Right atrium auricular region (tissue), 2 donors: ENCODE measurements at regions not wholly inside any gene's neighbourhood (a gene's known extent, or its start where the extent isn't known, plus 50 kb on each side); places are given as distances from the start of the nearest gene placed in this dataset.

Experiments
- DNase-seq: peaks from one replicate; pipeline ENCODE4 v3.0.0-alpha.2; 2019; ENCODE audit warnings: low spot score
- H3K27ac ChIP-seq, 2 donors: fragments of 200-600 bp; sonication (generic); 1 replicate in 1 of 2; 2 replicates in 1 of 2; pipeline ENCODE4 v1.5.1; 2016 to 2019
- H3K27me3 ChIP-seq, 2 donors: fragments of 200-600 bp; sonication (generic); one replicate each; pipeline versions ENCODE4 v1.5.1 to v1.6.0; 2017 to 2019
- H3K36me3 ChIP-seq: fragments of 200-600 bp; sonication (generic); one replicate; pipeline ENCODE4 v1.5.1; 2016
- H3K4me1 ChIP-seq, 2 donors: fragments of 200-600 bp; sonication (generic); one replicate each; pipeline versions ENCODE4 v1.5.1 to v1.6.0; 2017 to 2019
- H3K4me3 ChIP-seq, 2 donors: fragments of 200-600 bp; sonication (generic); 1 replicate in 1 of 2; 2 replicates in 1 of 2; pipeline ENCODE4 v1.5.1; 2017 to 2019; ENCODE audit warnings: mild to moderate bottlenecking in 1 of 2, moderate library complexity in 1 of 2
- H3K9me3 ChIP-seq, 2 donors: fragments of 200-600 bp; sonication (generic); one replicate each; pipeline ENCODE4 v1.5.1; 2019
- CTCF ChIP-seq, 2 donors: fragments of 200-600 bp; sonication (generic); IDR thresholded peaks; one replicate each; pipeline ENCODE4 v1.5.1; 2019; ENCODE audit warnings: antibody characterized with exemption in 2 of 2

GRCh38 chr6:747028-747427 is 54.1 kb upstream of the EXOC2 start:
- Histone ChIP-seq H3K4me3 (no peak overlapping the region), H3K9me3 (no peaks in the 10 kb centered on the region), H3K27ac (no peak overlapping the region), H3K4me1 (no peaks in the 10 kb centered on the region), H3K36me3 (no peaks in the 10 kb centered on the region), H3K27me3 (no peaks in the 10 kb centered on the region)
- DNase-seq = no peak
- no peak for TF ChIP-seq CTCF (IDR thresholded peaks at IDR 0.05)

DNA sequence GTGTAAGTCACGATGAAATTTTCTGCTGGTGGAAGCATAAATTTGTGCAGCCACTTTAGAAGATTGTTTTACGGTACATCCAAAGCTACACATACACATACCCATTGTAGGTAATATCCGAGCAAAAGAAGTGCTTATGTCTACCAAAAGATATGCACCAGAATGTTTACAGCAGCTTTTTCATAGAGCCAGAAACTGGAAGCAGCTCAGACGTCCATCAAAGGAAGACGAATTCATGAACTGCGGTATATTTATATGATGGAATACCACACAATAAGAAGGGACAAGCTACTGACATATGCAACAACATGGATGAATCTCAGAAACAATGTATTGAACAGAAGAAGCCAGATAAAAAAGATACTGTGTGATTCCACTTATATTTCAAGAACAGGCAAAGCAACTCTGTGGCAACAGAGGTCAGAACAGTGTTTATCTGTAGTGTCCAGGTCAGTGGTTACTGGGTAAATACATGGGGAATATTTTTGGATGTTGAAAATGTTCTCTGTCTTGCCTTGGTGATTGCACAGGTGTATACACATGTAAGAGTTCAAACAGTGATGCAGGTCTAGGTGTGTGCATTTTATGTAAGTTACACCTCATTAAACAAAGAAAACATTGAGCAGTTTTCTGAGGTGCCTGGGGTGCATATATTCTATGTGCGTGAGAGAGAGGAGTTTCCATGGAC is 51.9 kb upstream of the EXOC2 start:
- no peaks in the 10 kb centered on the region for H3K27me3 ChIP-seq
- TF ChIP-seq CTCF (IDR thresholded peaks at IDR 0.05) = no peak

DNA sequence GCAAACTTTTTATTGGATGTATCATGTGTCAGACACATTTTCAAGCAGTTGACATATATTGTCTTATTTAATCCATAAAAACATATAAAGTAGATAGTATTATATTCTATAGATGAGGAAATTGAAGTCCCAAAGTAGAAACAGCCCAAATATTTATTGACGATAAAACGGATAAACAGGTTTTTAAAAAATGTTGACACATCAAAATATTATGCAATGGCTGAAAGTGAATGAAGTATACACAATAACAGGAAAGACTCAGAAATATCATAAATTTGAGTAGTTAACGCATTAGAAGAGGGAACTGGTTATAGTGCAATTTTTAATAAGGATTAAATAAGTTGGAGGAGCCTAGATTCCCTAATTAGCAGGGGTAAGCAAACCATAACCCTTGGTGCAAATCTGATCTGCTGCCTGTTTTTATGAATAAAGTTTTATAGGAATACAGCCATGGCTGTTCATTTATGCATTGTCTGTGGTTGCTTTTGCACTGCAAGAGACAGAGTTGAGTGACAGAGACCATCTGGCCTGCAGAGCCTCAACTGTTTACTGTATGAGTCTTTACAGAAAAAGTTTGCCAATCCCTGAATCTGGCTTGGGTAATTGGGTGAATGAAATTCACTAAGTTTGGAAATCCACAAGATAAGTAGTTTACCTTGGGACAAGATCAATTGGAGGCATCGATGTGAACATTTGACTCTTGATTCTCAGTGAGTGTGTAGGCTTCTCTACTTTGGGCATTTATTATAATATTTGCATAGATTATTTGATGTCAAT is 50.6 kb upstream of the EXOC2 start:
- Histone ChIP-seq H3K27me3 (no peaks in the 10 kb centered on the region), H3K36me3 (no peaks in the 10 kb centered on the region), H3K4me3 (no peak overlapping the region), H3K4me1 (no peaks in the 10 kb centered on the region), H3K27ac (no peak overlapping the region), H3K9me3 (no peaks in the 10 kb centered on the region)
- TF ChIP-seq CTCF (IDR thresholded peaks at IDR 0.05) = no peak
- DNase-seq = no peak

More for the DNA sequence above, 51.9 kb upstream of the EXOC2 start:
- H3K4me1 ChIP-seq = no peaks in the 10 kb centered on the region
- H3K4me3 ChIP-seq = no peak overlapping the region
- H3K36me3 ChIP-seq = no peaks in the 10 kb centered on the region
- H3K9me3 ChIP-seq = no peaks in the 10 kb centered on the region
- H3K27ac ChIP-seq = no peak overlapping the region
- no peak for DNase-seq
